Progenitor cell of endocrine pancreas (in vitro differentiated cells): ENCODE measurements at regions not wholly inside any gene's neighbourhood (a gene's known extent, or its start where the extent isn't known, plus 50 kb on each side); places are given as distances from the start of the nearest gene placed in this dataset.
"Not testable (repeated sequence)": the region's sequence is repeated elsewhere in the genome, so short reads cannot be mapped to it uniquely, and the experiment has no call there.

ENCODE experiments used
- DNase-seq: peaks from one replicate; pipeline ENCODE4 v3.0.0; 2021; ENCODE audit warnings: low spot score; ENCODE audit not compliant: unreplicated experiment
- H3K27ac Mint-ChIP-seq: 2 replicates; pipeline ENCODE4 v1.8.0; 2021; ENCODE audit warnings: mild to moderate bottlenecking, moderate library complexity, mixed read lengths
- H3K27me3 Mint-ChIP-seq: 2 replicates; pipeline ENCODE4 v1.8.0; 2021; ENCODE audit warnings: mixed read lengths
- H3K36me3 Mint-ChIP-seq: 2 replicates; pipeline ENCODE4 v1.8.0; 2022; ENCODE audit warnings: mixed read lengths; ENCODE audit not compliant: insufficient read depth
- H3K4me1 Mint-ChIP-seq: 2 replicates; pipeline ENCODE4 v1.8.0; 2021; ENCODE audit warnings: low read depth, mixed read lengths
- H3K4me3 Mint-ChIP-seq: 2 replicates; pipeline ENCODE4 v1.8.0; 2021; ENCODE audit warnings: low read depth, mild to moderate bottlenecking, moderate library complexity, mixed read lengths
- H3K9me3 Mint-ChIP-seq: 2 replicates; pipeline ENCODE4 v1.8.0; 2021; ENCODE audit warnings: low read depth, mixed read lengths
- CTCF ChIP-seq: fragments of 200-600 bp; sonication (generic); IDR thresholded peaks from one replicate; pipeline ENCODE4 v1.5.0; 2021; ENCODE audit warnings: antibody characterized with exemption, mild to moderate bottlenecking; ENCODE audit not compliant: unreplicated experiment

- Mint-ChIP-seq H3K36me3 (peaks cover 6% of the 10 kb centered on the region), H3K27ac (no peak overlapping the region), H3K4me1 (no peaks in the 10 kb centered on the region), H3K9me3 (peaks cover 50% of the 10 kb centered on the region), H3K27me3 (no peaks in the 10 kb centered on the region), H3K4me3 (no peak overlapping the region)
- no peak for DNase-seq
- TF ChIP-seq CTCF, result no peak
Observed at GRCh38 chr12:37547611-37548010, 769.0 kb upstream of the ALG10B start.

DNA sequence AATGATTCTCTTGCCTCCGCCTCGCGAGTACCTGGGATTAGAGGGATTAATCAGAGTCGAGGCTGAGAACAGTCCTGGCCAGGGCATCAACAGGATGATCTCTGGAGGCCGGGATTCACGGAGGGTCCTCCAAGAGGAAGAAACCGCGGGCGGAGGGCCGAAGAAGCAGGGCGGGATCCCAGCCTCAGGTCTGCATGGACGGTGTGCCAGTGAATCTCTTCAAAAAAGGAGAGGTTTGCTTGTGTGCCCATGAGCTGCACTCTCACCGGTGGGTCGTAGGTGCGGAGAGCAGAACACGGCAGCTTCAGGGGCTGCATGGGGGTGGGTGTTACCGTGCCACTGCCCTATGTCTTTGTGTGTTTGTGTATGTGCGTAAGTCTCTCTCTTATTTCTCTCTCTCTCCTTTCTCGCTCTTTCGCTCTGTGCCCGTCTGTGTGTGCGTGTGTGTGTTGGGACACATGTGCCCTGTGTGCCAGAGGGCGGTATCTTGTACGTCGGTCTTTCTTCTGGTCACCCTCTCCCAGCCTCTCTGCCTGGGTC lies 768.2 kb upstream of the ALG10B start:
- no peak overlapping the region for H3K27ac Mint-ChIP-seq
- H3K27me3 Mint-ChIP-seq, result no peaks in the 10 kb centered on the region
- H3K9me3 Mint-ChIP-seq, result peaks cover 50% of the 10 kb centered on the region
- DNase-seq, result no peak
- peaks cover 6% of the 10 kb centered on the region for H3K36me3 Mint-ChIP-seq
- no peak overlapping the region for H3K4me3 Mint-ChIP-seq
- H3K4me1 Mint-ChIP-seq, result no peaks in the 10 kb centered on the region
- TF ChIP-seq CTCF, result no peak

DNA sequence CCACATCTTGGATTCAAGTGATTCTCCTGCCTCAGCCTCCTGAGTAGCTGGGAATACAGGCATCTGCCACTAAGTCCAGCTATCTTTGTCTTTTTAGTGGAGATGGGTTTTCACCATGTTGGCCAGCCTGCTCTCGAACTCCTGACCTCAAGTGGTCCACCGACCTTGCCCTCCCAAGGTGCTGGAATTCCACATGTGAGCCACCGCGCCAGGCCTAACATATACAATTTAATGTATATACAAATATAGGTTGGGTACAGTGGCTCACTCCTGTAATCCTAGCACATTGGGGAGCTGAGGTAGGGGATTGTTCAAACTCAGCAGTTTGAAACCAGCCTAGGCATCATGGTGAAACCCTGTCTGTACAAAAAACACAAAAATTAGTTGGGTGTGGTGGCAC lies 759.6 kb upstream of the ALG10B start:
- H3K36me3 Mint-ChIP-seq, H3K27ac Mint-ChIP-seq, H3K4me1 Mint-ChIP-seq, H3K27me3 Mint-ChIP-seq, DNase-seq, H3K4me3 Mint-ChIP-seq: not testable (repeated sequence)
- peaks cover 24% of the 10 kb centered on the region for H3K9me3 Mint-ChIP-seq

GRCh38 chr12:37565112-37565511 lies 751.5 kb upstream of the ALG10B start:
- DNase-seq, result no peak
- H3K9me3 Mint-ChIP-seq, result peaks cover 28% of the 10 kb centered on the region
- H3K4me1 Mint-ChIP-seq, result no peaks in the 10 kb centered on the region
- H3K36me3 Mint-ChIP-seq, result peaks cover 3% of the 10 kb centered on the region
- no peak for TF ChIP-seq CTCF
- H3K4me3 Mint-ChIP-seq, result no peak overlapping the region
- H3K27ac Mint-ChIP-seq, result no peak overlapping the region
- H3K27me3 Mint-ChIP-seq, result no peaks in the 10 kb centered on the region

- H3K36me3 Mint-ChIP-seq, H3K4me1 Mint-ChIP-seq, DNase-seq, H3K4me3 Mint-ChIP-seq, H3K27ac Mint-ChIP-seq, H3K27me3 Mint-ChIP-seq: not testable (repeated sequence)
- peaks cover 28% of the 10 kb centered on the region for H3K9me3 Mint-ChIP-seq
Observed at GRCh38 chr12:37570547-37570946, 746.0 kb upstream of the ALG10B start.
